ENCODE measurements at regions not wholly inside any gene's neighbourhood (a gene's known extent, or its start where the extent isn't known, plus 50 kb on each side); places are given as distances from the start of the nearest gene placed in this dataset.

GRCh38 chr4:148633720-148634119, 191.5 kb upstream of the NR3C2 start:
- TF ChIP-seq MYC (CRISPR knock-in tag; IDR thresholded peaks at IDR 0.05; ENCODE audit: borderline replicate concordance) = no peak
- no peak for TF ChIP-seq TAF1 (CRISPR knock-in tag; IDR thresholded peaks at IDR 0.05)
- TF ChIP-seq, protein P1, sequence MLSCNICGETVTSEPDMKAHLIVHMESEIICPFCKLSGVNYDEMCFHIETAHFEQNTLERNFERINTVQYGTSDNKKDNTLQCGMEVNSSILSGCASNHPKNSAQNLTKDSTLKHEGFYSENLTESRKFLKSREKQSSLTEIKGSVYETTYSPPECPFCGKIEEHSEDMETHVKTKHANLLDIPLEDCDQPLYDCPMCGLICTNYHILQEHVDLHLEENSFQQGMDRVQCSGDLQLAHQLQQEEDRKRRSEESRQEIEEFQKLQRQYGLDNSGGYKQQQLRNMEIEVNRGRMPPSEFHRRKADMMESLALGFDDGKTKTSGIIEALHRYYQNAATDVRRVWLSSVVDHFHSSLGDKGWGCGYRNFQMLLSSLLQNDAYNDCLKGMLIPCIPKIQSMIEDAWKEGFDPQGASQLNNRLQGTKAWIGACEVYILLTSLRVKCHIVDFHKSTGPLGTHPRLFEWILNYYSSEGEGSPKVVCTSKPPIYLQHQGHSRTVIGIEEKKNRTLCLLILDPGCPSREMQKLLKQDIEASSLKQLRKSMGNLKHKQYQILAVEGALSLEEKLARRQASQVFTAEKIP (CRISPR knock-in tag; IDR thresholded peaks at IDR 0.05; ENCODE audit: borderline replicate concordance) = no peak
- TF ChIP-seq ZNF3 (CRISPR knock-in tag; IDR thresholded peaks at IDR 0.05) = no peak
- TF ChIP-seq ZNF274 (CRISPR knock-in tag; IDR thresholded peaks at IDR 0.05) = no peak
- TF ChIP-seq ZNF737 (CRISPR knock-in tag; IDR thresholded peaks at IDR 0.05; ENCODE audit: borderline replicate concordance) = no peak
- no peak for TF ChIP-seq RFX5 (IDR thresholded peaks at IDR 0.05; ENCODE audit: low read depth, low read length)

Measured in HepG2 (cell line).